NCI-H2196 (cell line): ENCODE measurements at regions not wholly inside any gene's neighbourhood (a gene's known extent, or its start where the extent isn't known, plus 50 kb on each side); places are given as distances from the start of the nearest gene placed in this dataset.
"Not testable (repeated sequence)": the region's sequence is repeated elsewhere in the genome, so short reads cannot be mapped to it uniquely, and the experiment has no call there.

Experiments
- DNase-seq: peaks from one replicate; lab custom pipeline; 2025; ENCODE audit not compliant: unreplicated experiment; lab: John Stamatoyannopoulos, UW

GRCh38 chr18:22067682-22068081 is 101.7 kb upstream of the GATA6 start:
- no peak for DNase-seq

- DNase-seq: not testable (repeated sequence)
These were observed 100.6 kb upstream of the GATA6 start for GRCh38 chr18:22068784-22069183.

- DNase-seq: no peak
These were observed 99.5 kb upstream of the GATA6 start for GRCh38 chr18:22069916-22070315.

GRCh38 chr18:22073411-22073810 is 96.0 kb upstream of the GATA6 start:
- no peak for DNase-seq

GRCh38 chr18:22074282-22075070 is 94.9 kb upstream of the GATA6 start:
- no peak for DNase-seq

- DNase-seq: no peak
These were observed 89.4 kb upstream of the GATA6 start for GRCh38 chr18:22080035-22080434.

- DNase-seq: no peak
These were observed 87.0 kb upstream of the GATA6 start for GRCh38 chr18:22082408-22082807.

GRCh38 chr18:22084547-22084946 is 84.8 kb upstream of the GATA6 start:
- no peak for DNase-seq

- no peak for DNase-seq
These were observed 82.4 kb upstream of the GATA6 start for GRCh38 chr18:22086973-22087372.

- DNase-seq: no peak
These were observed 81.4 kb upstream of the GATA6 start for GRCh38 chr18:22088029-22088428.

- DNase-seq: no peak
These were observed 80.3 kb upstream of the GATA6 start for GRCh38 chr18:22088996-22089640.

GRCh38 chr18:22091341-22091740 is 78.0 kb upstream of the GATA6 start:
- DNase-seq: no peak

GRCh38 chr18:22093731-22094357 is 75.5 kb upstream of the GATA6 start:
- DNase-seq: no peak

- no peak for DNase-seq
These were observed 75.0 kb upstream of the GATA6 start for GRCh38 chr18:22094358-22094734.

- no peak for DNase-seq
These were observed 70.8 kb upstream of the GATA6 start for GRCh38 chr18:22098563-22098989.

- DNase-seq: no peak
These were observed 69.5 kb upstream of the GATA6 start for GRCh38 chr18:22099925-22100324.

- DNase-seq: no peak
These were observed 67.7 kb upstream of the GATA6 start for GRCh38 chr18:22101731-22102130.

GRCh38 chr18:22102953-22103646 is 66.3 kb upstream of the GATA6 start:
- DNase-seq: no peak

- DNase-seq: no peak
These were observed 65.8 kb upstream of the GATA6 start for GRCh38 chr18:22103647-22104031.

- DNase-seq: no peak
These were observed 62.7 kb upstream of the GATA6 start for GRCh38 chr18:22106536-22107292.

- no peak for DNase-seq
These were observed 60.7 kb upstream of the GATA6 start for GRCh38 chr18:22108674-22109073.
